ENCODE measurements at regions not wholly inside any gene's neighbourhood (a gene's known extent, or its start where the extent isn't known, plus 50 kb on each side); places are given as distances from the start of the nearest gene placed in this dataset.
"Not testable (repeated sequence)": the region's sequence is repeated elsewhere in the genome, so short reads cannot be mapped to it uniquely, and the experiment has no call there.

DNA sequence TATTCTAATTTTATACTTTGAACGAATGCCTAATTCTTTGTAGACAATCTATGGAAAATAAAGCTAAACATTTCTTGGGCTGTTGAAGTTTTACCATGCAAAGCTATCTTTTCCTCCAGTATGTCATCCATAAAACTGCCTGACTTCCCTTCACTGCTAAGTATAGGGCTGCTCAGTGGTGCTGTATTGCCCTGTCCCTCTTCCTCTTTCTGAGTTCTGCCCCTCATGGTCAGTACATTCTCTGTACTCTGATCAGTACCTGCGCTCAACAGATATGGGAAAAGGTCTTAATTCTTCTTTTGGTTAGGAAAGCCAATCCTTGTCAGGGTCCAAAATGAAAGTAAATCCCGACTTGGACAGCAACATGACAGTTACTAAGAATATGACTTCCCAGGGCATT lies 321.9 kb downstream of the RAD51AP2 start:
- DNase-seq (ENCODE audit: low spot score) = no peak

DNA sequence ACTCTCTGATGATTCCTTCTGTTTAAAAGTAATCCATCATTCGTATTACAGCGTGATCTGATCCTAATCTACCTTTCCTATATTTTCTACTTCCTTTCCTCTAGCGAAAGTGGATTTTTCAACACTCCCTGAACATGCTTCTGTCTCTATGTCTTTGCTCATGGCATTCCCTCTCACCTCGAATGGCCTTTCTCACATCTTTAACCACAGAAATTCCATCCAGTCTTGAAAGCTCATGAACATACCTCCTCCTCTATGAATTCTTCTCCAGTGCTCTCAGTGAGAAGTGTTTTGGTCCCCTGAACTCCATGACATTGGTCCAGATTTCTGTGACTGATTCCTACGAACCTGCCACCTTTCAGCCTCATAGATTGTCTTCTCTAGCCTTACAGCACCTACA lies 323.2 kb downstream of the RAD51AP2 start:
- DNase-seq (ENCODE audit: low spot score) = no peak

DNA sequence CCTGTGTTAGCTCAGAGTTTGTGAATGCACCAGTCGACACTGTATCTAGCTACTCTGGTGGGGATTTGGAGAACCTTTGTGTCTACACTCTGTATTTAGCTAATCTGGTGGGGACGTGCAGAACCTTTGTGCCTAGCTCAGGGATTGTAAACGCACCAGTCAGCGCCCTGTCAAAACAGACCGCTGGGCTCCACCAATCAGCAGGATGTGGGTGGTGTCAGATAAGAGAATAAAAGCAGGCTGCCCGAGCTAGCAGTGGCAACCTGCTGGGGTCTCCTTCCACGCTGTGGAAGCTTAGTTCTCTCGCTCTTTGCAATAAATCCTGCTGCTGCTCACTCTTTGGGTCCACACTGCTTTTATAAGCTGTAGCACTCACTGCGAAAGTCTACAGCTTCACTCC lies 324.2 kb downstream of the RAD51AP2 start:
- DNase-seq (ENCODE audit: low spot score) = no peak

DNA sequence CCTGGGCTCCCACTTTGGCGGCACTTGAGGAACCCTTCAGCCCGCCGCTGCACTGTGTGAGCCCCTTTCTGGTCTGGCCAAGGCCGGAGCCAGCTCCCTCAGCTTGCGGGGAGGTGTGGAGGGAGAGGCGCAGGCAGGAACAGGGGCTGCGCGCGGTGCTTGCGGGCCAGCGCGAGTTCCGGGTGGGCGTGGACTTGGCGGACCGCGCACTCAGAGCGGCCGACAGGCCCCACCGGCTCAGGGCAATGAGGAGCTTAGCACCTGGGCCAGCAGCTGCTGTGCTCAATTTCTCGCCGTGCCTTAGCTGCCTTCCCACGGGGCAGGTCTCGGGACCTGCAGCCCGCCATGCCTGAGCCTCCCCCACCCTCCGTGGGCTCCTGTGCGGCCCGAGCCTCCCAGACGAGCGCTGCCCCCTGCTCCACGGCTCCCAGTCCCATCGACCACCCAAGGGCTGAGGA lies 324.8 kb downstream of the RAD51AP2 start:
- DNase-seq (ENCODE audit: low spot score) = not testable (repeated sequence)

DNA sequence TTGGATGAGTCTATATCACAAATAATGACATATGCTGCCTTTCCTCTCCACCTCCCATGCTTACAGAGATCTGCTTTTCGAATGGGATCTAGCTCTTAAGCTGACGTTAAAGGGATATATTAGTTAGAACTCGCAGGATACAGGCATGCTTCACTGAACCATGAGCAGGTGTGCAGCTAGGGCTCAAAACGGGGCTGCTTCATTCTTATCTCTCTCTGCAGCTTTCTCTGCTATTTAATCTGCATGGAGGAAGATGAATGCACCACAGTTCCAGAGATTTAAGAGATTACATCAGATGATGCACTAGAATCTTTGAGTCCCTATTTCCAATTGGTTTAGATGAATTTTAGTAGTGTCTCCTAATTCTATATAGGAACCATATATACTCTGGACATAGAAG lies 327.0 kb downstream of the RAD51AP2 start:
- DNase-seq (ENCODE audit: low spot score) = no peak

DNA sequence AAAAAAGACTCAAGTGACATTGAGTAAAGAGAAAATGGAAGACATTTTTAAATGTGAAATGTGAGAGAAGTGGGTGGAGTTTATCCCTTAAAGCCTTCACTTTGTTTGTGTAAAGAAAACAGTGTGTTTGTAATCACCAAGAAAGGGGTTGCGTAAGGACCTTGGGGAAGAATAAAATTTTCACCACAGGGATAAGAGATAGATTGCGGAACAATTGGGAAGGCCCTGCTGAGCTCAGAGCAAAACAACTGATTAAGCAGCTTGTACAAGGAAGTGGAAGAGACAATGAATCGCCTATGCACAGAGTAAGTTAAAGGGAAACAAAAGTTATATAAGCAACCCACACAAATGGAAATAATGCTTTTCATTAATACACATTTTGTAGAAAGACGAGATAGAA lies 327.7 kb downstream of the RAD51AP2 start:
- no peak for DNase-seq (ENCODE audit: low spot score)

DNA sequence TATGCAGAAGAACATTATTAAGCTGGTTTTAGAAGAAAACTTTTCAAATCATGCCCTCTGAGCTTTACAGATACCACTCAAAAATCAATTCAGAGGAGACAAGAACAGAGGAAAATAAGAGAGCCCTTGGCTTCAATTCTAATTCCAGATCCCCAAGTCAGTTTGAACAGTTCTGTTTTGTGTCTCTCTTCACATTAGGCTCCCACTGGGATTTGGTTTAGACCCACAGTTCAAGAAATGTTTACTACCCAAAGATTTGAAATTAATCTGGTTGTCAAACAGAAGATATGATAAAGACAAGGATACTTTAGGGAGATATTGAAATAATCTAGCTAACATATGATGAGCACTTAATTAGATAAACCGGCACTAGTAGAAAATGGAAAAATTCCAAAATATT lies 329.5 kb downstream of the RAD51AP2 start:
- peak; percentile 86 for DNase-seq (ENCODE audit: low spot score)

DNA sequence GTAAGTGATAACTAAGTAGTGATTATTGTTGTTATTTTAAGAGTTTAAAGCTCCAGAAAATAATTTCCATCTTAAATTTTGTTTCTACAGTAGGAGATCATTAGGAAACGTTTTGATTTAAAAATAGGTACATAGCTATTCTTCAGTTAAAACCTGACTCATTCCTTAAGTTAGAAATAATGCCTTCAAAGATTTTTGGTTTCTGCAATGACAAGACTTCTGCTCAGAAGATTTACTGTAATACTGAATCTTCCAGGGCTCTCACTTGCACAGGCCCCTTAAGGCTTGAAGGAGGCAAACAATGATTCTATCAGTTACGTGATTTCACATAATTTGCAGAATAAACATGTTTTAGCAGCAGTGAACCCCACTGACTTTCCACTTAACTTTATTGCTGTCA lies 333.7 kb downstream of the RAD51AP2 start:
- DNase-seq (ENCODE audit: low spot score) = no peak

DNA sequence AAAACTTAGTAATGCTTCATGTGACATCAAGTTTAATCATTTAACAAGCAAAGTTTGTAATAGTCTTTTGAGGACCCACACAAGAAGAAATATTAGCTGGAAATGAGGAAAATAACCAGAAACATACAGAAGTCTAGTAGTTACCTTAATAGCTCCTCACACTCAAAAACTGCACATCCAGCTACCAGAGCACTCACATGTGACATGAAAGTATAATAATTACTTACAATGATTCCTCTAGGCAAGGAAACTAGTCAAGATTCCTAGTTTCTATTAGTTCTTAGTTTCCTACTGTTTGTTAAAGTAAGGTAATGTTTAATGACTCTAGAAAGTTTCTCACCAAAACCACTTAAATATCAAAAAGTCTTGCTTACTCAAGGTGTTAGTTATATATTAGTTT lies 335.8 kb downstream of the RAD51AP2 start:
- no peak for DNase-seq (ENCODE audit: low spot score)

DNA sequence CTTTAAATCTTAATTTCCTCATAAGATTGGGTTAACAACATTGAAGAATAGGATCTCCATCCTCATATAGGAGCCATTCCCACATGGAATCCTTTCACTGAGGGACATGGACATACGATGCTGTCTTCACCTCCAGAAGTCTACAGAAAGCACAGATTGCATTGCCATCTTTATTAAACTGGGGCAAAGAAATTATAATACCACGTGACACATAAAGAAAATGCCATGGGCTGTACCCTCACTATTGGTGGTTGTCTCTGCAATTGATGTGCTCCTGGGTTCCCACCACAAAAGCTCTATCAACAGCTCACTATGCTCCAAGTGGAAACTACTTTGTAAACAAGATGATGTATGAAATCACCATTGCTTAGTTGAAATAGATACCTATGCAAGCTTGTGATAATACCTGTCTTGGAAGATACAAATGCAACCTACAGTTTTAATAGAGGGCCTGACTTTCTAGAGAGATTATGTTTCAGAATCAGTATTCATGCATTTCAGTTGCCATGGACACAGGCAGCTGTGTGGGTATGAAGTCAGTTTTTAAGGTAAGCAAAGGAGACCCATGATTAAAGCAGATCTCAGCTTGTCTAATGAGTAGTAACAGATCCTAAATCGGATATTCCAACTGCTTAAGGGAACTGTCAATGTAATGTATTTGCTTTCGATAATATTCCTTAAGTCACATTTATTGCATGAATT lies 337.0 kb downstream of the RAD51AP2 start:
- DNase-seq (ENCODE audit: low spot score) = no peak

DNA sequence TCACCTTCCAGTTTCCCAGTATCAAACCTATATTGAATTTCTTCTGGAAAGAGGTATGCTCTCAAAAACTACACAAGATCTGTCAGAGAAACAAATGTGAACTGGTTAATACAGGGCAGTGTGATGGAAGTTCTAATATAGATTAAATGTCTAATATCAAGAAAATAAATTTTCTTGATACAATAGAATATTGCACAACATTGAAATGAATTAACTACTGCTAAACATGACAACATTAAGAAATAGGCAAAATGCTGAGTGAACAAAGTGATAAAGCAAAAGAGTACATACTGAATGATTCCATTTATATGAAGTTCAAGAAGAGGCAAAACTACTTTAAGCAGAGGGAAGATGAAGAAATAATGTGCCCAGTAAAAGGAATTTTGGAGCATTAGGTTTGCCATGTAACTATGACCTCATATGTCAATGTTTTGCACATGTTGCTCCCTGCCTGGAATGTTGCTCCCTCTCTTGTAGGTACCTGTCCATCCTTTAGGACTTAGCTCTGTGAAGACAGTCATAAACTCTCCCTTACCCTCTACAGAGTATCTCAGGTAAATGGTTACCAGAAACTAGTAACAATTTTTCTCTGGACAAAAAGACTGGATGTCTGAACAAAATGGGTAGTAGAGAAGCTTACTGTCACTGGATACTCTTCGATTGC lies 339.0 kb downstream of the RAD51AP2 start:
- no peak for DNase-seq (ENCODE audit: low spot score)

DNA sequence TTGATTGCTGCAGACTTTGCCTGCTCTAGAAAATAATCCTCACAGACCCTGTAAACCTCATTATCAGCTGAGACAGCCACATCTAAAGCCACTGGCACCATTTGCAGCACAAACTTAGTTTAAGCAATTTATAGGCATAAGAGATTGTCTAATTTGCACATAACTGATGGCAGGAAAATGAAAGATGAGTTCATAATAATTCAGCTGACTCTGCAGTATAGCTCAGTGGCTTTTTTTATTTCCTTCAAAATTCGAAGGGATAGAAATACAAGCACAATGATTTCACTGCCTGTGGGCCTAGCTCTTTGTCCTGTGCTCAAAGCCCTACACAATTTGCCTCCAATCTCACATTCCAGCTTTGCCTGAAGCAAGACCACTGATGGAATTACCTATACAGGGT lies 341.2 kb downstream of the RAD51AP2 start:
- DNase-seq (ENCODE audit: low spot score) = no peak

DNA sequence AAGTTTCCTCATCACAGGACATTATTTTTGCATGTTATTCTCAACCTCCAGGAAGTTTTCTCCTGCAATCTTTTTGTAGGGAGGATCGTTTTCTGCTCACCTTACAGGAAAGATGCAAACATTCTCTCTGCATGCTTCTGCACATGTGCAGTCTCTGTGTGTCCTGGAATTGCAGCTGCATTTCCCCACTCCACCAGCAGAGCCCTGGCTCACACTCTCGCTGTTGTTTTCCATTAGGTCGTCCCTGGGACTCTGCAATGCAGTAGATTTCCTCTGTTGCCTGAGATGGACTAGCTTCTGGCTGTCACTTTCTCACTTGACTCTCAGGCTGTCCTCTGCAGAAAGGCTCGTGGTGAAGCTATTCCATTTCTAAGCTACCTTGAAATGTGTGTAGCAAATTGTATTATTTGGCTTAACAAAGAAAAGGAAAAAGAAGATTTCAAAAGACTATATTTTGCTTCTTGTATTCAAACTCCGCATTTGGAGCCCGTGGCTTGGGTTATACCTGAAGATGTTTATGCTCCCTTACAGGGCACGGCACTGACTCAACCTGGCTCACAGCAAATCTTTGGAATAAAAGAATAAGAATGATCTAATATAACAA lies 346.7 kb downstream of the RAD51AP2 start:
- peak; percentile 56 for DNase-seq (ENCODE audit: low spot score)

DNA sequence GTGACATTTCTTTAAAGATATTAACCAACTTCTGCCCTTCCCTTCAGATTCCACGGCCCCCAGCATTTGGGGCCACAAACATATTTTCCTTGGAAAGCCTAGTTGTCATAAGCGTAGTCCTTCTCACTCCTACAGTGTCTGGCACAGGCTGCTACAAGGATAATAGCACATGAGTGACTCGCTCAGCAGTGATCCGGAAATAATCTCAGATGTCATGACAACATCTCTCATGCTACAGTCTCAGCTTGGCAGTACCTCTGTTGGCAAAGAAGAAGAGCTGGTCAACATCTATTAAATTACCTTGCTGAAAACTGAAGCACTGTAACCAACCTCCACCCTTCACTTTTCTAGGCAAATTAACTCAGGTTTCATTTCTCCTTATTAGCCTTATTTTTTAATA lies 351.7 kb downstream of the RAD51AP2 start:
- no peak for DNase-seq (ENCODE audit: low spot score)

DNA sequence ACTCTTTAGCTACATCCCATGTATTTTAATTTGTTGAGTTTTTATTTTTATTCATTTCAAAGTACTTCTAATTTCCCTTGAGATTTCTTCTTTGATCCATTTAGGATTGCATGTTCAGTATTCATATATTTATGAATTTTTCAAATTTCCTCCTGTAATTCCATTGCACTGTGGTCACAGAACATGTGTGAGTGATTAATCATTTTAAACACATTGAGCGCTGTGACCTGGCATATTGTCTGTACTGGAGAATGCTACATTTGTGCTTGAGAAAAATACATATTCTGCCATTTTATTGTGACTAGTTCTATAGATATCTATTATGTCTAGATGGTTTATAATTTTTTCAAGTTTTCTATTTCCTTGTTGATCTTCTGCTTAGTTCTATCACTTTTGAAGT lies 353.7 kb downstream of the RAD51AP2 start:
- no peak for DNase-seq (ENCODE audit: low spot score)

DNA sequence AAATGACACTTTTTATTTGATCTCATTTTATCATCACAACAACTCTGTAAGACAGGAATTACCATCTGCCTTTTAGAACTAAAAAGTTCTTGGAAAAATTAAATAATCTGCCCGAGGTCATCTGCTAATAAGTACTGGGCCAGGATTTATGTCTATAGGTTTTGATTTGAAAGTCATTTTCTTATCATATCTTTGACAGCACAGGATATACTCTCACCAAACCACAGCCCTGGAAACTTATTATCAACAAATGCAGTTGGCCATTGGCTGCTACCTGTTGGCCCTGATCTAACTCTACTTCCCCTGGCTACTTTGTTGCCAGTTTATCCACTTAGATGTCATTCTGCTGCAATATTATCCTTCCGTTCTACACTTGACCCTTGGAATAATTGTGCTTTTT lies 354.6 kb downstream of the RAD51AP2 start:
- DNase-seq (ENCODE audit: low spot score) = no peak

DNA sequence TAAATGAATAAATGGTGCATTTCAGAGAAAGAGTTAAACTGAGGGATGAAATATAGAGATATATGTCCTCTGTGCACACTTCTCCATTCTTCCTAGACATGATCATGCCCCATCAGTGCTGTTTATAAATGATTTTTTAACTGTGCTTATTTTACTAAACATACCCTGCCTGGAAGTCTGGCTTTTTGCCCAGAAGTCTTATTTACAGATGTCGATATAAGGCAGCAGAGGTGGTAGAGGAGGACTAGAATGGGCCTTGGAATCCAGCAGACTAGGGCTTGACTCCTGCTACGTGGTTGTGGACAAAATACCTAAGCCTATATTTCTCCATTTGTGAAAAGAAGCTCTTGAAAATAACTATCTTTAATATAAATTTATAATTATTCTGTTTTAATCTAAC lies 355.5 kb downstream of the RAD51AP2 start:
- no peak for DNase-seq (ENCODE audit: low spot score)

DNA sequence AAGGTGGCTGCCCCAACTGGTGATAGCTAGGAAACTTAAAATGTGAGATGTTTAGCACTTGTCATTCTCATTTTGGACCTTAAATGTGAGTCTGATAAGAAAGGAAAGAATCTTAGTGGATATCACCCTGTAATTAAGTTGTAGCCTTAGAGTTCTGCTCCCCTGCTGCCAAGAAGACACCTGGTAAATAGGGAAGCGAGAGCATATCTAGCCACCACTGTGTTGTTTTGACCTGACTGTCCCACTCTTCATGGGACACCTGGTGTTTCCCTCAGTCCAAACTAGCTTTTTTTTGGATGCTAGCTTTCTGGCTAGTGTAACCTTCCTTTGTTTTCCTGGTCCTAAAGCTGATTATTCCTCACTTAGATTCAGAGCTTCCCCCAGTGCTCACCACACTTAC lies 357.6 kb downstream of the RAD51AP2 start:
- no peak for DNase-seq (ENCODE audit: low spot score)

DNA sequence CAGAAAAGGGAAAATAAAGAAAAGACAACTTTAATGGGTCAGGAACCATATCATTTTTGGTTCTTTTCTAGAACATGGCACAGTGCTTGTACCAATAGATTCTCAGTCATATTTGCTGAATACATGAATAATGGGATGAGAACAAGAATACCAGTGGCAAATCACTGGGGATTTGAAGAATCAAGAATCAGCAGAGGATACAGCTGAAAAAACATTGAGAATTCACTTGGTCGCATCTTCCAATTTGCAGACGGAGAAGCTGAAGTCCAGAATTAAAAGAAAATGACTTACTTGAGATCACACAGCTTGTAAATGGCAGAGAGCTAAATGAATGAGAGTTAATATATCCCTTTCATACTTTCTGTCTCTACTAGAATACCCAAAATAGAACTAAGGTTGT lies 362.2 kb downstream of the RAD51AP2 start:
- no peak for DNase-seq (ENCODE audit: low spot score)

DNA sequence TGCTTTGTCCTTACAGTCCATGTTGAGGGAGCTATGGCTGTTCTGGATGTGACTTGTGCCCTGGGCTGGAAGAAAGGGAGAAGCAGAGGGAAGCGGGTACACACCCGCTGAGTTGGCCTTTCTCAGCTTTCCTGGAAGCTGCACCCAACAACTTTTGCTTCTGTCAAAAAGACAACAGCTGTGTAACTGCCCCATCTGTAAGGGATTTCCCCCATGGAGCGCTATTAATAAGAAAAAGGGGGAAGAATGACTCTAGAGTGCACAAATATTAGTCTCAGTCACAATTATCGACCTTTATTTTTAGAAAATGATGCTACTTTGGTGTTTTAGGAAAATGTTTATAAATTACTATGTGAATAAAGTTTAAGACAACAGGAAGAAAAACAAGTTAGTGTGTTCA lies 368.3 kb downstream of the RAD51AP2 start:
- DNase-seq (ENCODE audit: low spot score) = no peak

DNA sequence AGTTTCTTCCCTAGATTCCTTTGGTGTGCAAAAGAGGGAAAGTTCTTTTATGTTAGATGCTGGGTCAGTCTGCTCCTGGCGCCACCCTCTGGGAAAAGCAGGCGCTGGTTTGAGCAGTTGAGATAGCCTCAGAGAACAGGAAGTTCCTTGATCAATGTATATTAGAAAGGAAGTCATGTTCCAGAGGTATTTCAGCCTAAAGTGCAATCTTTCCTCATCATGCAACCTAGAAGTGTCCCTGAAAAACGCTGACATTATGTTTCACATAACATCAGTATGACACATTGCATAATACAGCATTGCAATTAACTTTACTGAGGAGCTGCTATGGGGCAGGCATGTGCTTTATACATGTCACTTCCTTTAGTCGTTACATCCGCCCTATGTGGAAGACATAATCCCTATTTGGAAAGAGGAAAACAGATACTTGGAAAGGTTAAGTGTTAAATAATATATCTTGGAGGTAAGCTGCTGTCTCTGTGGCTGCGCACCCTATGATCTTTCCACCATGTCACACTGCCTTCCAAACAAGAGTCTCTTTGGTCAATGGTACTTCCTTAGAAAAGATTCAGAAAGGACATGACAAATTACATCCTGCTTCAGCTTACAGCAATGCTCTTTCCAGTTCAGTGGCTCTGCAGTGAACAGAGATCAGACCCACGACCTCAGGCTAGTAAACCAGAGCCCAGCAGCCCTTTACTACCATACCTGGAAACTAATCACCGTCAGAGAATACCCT lies 369.7 kb downstream of the RAD51AP2 start:
- DNase-seq (ENCODE audit: low spot score) = peak; percentile 10

DNA sequence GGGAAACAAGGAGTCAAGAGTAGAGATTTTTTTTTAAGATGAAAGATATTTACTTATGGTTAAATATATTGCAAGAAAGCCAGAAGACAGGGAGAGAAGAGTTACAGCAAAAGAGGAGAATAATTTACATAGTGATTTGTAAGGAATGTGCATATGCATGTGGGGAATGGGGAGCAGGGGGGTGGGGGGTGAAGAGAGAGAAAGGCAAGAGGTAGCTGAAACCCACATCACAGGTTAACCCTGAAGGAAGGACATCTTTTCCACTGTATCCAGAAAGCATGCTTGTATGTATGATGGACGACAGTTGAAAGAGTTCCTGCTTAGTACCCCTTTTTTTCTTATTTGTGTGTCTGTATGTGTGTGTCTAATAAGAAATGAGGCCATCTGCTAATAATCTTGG lies 371.9 kb downstream of the RAD51AP2 start:
- DNase-seq (ENCODE audit: low spot score) = no peak
